Testis (tissue), 2 donors: ENCODE measurements at regions not wholly inside any gene's neighbourhood (a gene's known extent, or its start where the extent isn't known, plus 50 kb on each side); places are given as distances from the start of the nearest gene placed in this dataset.

Experiments
- DNase-seq: peaks from one replicate; pipeline ENCODE4 v3.0.0-alpha.2; 2019
- H3K27ac ChIP-seq, 2 donors: fragments of 200-600 bp; sonication (generic); one replicate each; pipeline ENCODE4 v1.5.1; 2019
- H3K27me3 ChIP-seq: fragments of 200-600 bp; sonication (generic); one replicate; pipeline ENCODE4 v1.5.1; 2019
- H3K36me3 ChIP-seq: fragments of 200-600 bp; sonication (generic); one replicate; pipeline ENCODE4 v1.5.1; 2017; ENCODE audit warnings: low read depth; ENCODE audit errors: missing control alignments
- H3K4me1 ChIP-seq: fragments of 200-600 bp; sonication (generic); one replicate; pipeline ENCODE4 v1.5.1; 2019
- H3K4me3 ChIP-seq, 2 donors: fragments of 200-600 bp; sonication (generic); one replicate each; pipeline ENCODE4 v1.5.1; 2017 to 2019
- H3K9me3 ChIP-seq: fragments of 200-600 bp; sonication (generic); one replicate; pipeline ENCODE4 v1.5.1; 2017
- POLR2A ChIP-seq: fragments of 450-650 bp; IDR thresholded peaks from one replicate; pipeline ENCODE4 v1.6.1; 2017; ENCODE audit warnings: antibody characterized with exemption, mild to moderate bottlenecking, moderate library complexity
- WGBS, 2 donors: methylation state at CpG; one replicate each; pipeline ENCODE4 v1.1.5; 2018; 5-methylcytosine and 5-hydroxymethylcytosine counted together
- intact Hi-C: fragments of 100-400 bp; cut with DNase I; formaldehyde crosslinking; loops from one replicate; pipeline ENCODE4 v1.15.1; 2023; ENCODE audit warnings: low total_unique reads
- TF ChIP-seq, protein P1 (sequence below), 3 experiments: fragments of 450-650 bp in 2 of 3; fragments of 200-600 bp in 1 of 3; sonication (generic) in 1 of 3; IDR thresholded peaks; one replicate each; pipeline ENCODE4 v1.5.1; 2016 to 2019; ENCODE audit warnings: antibody characterized with exemption in 3 of 3, mild to moderate bottlenecking in 2 of 3, moderate library complexity in 1 of 3

DNA sequence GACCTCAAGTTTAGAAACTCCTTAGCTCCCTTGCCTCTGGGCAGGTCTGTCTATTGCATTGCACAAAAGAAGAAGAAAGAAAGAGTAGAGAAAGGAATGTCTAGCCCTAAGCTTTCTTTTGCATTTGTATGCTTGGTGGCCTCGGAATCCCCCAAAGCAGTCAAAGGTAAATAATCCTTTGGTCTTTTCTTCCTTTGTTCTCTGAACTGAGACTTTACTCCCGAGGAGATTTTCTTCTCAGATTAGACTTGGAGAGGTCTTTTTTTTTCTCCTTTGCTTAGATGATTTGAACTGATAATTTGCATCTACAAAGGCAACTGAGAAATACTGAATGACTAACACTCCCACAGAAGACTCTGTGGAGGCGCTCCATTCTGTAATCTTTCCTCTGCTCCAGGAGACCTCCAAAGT lies 93.2 kb downstream of the AKR1D1 start:
- no peak for DNase-seq
- intact Hi-C loops = no loop called here
- WGBS, 2 donors = 62 to 67% methylated on average over 3 of the region's 3 CpGs
- Histone ChIP-seq H3K27ac (no peak overlapping the region), H3K27me3 (no peaks in the 10 kb centered on the region), H3K36me3 (no peaks in the 10 kb centered on the region), H3K9me3 (no peaks in the 10 kb centered on the region), H3K4me1 (no peaks in the 10 kb centered on the region), H3K4me3 (no peak overlapping the region)
- TF ChIP-seq POLR2A = no peak
- TF ChIP-seq, protein P1, sequence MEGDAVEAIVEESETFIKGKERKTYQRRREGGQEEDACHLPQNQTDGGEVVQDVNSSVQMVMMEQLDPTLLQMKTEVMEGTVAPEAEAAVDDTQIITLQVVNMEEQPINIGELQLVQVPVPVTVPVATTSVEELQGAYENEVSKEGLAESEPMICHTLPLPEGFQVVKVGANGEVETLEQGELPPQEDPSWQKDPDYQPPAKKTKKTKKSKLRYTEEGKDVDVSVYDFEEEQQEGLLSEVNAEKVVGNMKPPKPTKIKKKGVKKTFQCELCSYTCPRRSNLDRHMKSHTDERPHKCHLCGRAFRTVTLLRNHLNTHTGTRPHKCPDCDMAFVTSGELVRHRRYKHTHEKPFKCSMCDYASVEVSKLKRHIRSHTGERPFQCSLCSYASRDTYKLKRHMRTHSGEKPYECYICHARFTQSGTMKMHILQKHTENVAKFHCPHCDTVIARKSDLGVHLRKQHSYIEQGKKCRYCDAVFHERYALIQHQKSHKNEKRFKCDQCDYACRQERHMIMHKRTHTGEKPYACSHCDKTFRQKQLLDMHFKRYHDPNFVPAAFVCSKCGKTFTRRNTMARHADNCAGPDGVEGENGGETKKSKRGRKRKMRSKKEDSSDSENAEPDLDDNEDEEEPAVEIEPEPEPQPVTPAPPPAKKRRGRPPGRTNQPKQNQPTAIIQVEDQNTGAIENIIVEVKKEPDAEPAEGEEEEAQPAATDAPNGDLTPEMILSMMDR (IDR thresholded peaks at IDR 0.05) = no peak

DNA sequence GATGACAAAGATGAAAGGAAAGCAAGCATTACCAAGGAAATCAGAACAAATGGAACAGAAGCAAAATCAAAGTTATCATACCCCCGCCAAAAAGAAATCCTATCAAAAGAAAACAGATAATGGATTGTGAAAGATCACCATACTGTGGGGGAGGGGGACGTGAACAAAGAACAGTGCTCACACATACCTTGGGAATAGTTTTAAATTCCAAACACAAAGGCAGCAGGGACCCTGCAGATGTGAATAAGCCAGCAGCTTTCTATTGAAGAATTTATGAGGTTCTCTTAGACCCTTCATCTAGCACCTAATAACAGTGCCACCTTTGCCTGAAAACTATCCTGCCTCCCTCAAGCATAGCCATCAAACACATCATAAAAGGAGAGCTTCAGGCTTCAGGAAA lies 94.0 kb downstream of the AKR1D1 start:
- Histone ChIP-seq H3K36me3 (no peaks in the 10 kb centered on the region), H3K4me1 (no peaks in the 10 kb centered on the region), H3K4me3 (no peak overlapping the region), H3K27me3 (no peaks in the 10 kb centered on the region), H3K9me3 (no peaks in the 10 kb centered on the region), H3K27ac (no peak overlapping the region)
- no peak for TF ChIP-seq POLR2A
- TF ChIP-seq, protein P1 (IDR thresholded peaks at IDR 0.05) = no peak
- intact Hi-C loops = no loop called here
- DNase-seq = no peak
- 56 to 65% methylated on average over 2 of the region's 2 CpGs for WGBS, 2 donors

DNA sequence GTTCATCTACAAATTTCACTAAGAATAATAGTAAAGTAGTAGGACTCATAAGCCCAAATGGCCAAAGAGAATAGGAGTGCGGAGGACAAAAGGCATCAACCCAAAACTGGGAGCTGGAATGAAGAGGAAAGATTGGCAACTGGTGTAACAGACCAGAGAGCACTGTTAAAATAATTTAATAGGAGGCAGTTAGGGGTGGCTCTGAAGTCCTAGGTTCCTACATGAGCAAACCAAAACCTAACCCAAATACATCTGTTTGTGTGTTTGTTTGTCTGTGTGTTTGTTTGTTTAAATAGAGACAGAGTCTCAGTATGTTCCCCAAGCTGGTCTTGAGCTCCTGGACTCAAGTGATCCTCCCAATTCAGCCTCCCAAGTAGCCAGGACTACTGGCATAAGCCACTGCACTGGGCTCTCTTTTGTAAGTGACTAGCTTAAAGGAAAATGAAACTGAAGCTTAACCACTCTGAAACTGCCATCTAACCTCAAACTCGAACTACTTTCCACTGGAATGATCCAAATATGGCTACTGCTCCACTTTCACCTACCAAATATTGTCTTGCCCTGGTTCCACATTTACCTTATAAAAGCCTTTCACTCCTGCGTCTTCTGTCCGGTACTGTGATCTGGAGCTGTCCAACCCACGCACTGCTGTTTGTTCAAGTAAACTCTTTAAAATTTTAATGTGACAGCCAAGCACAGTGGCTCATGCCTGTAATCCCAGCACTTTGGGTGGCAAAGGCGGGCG lies 94.9 kb downstream of the AKR1D1 start:
- no peak for DNase-seq
- WGBS, 2 donors = 59 to 90% methylated on average over 5 to 7 of the region's 7 CpGs
- no peak overlapping the region for H3K27ac ChIP-seq
- H3K9me3 ChIP-seq = no peaks in the 10 kb centered on the region
- no peaks in the 10 kb centered on the region for H3K4me1 ChIP-seq
- H3K4me3 ChIP-seq = no peak overlapping the region
- intact Hi-C loops = no loop called here
- no peaks in the 10 kb centered on the region for H3K36me3 ChIP-seq
- no peak for TF ChIP-seq POLR2A
- TF ChIP-seq, protein P1 (IDR thresholded peaks at IDR 0.05) = no peak
- no peaks in the 10 kb centered on the region for H3K27me3 ChIP-seq

DNA sequence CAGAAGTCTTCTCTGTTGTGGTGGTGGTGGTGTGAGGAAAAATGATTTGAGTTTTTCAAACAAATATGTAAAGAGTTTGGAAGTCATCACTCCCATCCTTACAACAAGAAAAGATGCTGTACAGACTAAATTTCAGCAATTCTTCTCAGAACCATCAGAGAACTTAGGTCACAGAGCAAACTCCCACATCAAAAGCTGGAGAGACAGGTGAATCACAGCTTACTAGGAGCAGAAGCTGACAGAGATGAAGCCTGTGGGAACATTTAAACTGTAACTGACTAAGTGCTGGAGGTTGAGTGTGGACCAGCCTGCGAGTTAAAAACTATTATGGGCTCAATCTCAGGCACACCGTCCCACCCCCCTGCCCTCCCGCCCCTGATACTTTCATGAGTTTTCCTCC lies 97.3 kb downstream of the AKR1D1 start:
- H3K4me1 ChIP-seq = no peaks in the 10 kb centered on the region
- DNase-seq = no peak
- no peaks in the 10 kb centered on the region for H3K36me3 ChIP-seq
- H3K4me3 ChIP-seq = no peak overlapping the region
- TF ChIP-seq, protein P1 (IDR thresholded peaks at IDR 0.05) = no peak
- TF ChIP-seq POLR2A = no peak
- 93 to 94% methylated on average over 3 of the region's 3 CpGs for WGBS, 2 donors
- no peak overlapping the region for H3K27ac ChIP-seq
- intact Hi-C loops = no loop called here
- no peaks in the 10 kb centered on the region for H3K27me3 ChIP-seq
- no peaks in the 10 kb centered on the region for H3K9me3 ChIP-seq

DNA sequence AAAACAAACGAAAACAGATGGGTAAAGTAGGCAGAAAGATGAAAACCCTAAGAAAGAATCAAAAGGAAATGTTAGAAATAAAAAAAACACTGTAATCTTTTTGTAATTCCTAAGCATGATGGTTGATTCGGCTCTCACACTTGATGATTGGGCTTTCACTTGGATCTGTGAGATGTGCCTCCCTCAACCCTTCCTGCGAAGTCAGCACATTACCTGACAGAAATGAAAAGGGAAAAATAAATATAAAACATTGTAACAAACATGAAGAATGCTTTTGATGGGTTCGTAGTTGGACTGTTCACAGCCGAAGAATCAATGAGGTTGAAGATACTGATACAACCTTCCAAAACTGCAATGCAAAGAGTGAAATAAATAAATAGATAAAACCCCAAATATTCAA lies 99.8 kb downstream of the AKR1D1 start:
- Histone ChIP-seq H3K4me3 (no peak overlapping the region), H3K4me1 (no peaks in the 10 kb centered on the region), H3K9me3 (no peaks in the 10 kb centered on the region), H3K27me3 (no peaks in the 10 kb centered on the region), H3K36me3 (no peaks in the 10 kb centered on the region), H3K27ac (no peak overlapping the region)
- intact Hi-C loops = no loop called here
- TF ChIP-seq POLR2A = no peak
- TF ChIP-seq, protein P1 (IDR thresholded peaks at IDR 0.05) = no peak
- WGBS, 2 donors = 81 to 85% methylated on average over 5 of the region's 5 CpGs
- DNase-seq = no peak
